HCT116 (cell line): ENCODE measurements at regions not wholly inside any gene's neighbourhood (a gene's known extent, or its start where the extent isn't known, plus 50 kb on each side); places are given as distances from the start of the nearest gene placed in this dataset.

Experiments used
- ATAC-seq: fragments of 200-7000 bp; cut with Tn5 transposase; 2 replicates; pipeline ENCODE4 v1.9.1; 2020; ENCODE audit warnings: mild to moderate bottlenecking, moderate library complexity
- BruUV-seq: library from RNA; stranded (reverse); fragments of 400-500 nt; replicated peaks from 2 replicates; lab custom pipeline; 2021; lab: Mats Ljungman, UMichigan
- CTCF ChIA-PET: fragments of 300-600 bp; sonication (Branson Sonifier 250); formaldehyde crosslinking; loops from one replicate; lab custom pipeline; 2021; ENCODE audit warnings: antibody characterized with exemption; lab: Charles Lee
- POLR2A ChIA-PET: fragments of 300-600, 350-600 bp; sonication (Branson Sonifier 250); formaldehyde crosslinking; loops from one replicate; lab custom pipeline; 2021; ENCODE audit warnings: antibody characterized with exemption; lab: Charles Lee
- RAD21 ChIA-PET, 2 experiments: fragments of 300-600 bp; sonication (Branson Sonifier 250); formaldehyde crosslinking; loops; one replicate each; lab custom pipeline; 2023; ENCODE audit warnings: low total read pairs in 2 of 2; ENCODE audit not compliant: uncharacterized antibody in 2 of 2, unreplicated experiment in 2 of 2, low non-redundant PET in 1 of 2; lab: Charles Lee
- DNase-seq: peaks from one replicate; pipeline ENCODE4 v3.0.0-alpha.2; 2010; ENCODE audit warnings: low read depth, low spot score
- H2AFZ ChIP-seq: fragments of 200-600 bp; shearing (Covaris generic), sonication (generic); 2 replicates; pipeline ENCODE4 v1.6.1; 2017; ENCODE audit warnings: low read depth, mixed run types, mixed read lengths, antibody characterized with exemption, low read length; ENCODE audit not compliant: poor library complexity, severe bottlenecking
- H3K27ac ChIP-seq: 2 replicates; pipeline ENCODE4 v1.5.1; 2012; ENCODE audit warnings: low read depth, low read length
- H3K27me3 ChIP-seq: fragments of 200-600 bp; sonication (generic); 2 replicates; pipeline ENCODE4 v1.6.1; 2016; ENCODE audit warnings: mixed run types, low read length, mixed read lengths; ENCODE audit not compliant: insufficient read depth
- H3K36me3 ChIP-seq, 2 experiments: fragments of 200-500 bp in 1 of 2; fragments of 200-600 bp in 1 of 2; sonication (Bioruptor generic) in 1 of 2; sonication (generic) in 1 of 2; 2 replicates each; pipeline versions ENCODE4 v1.5.1 to v1.6.1; 2014 to 2016; ENCODE audit warnings: low read length in 2 of 2, inconsistent platforms in 1 of 2, mixed read lengths in 1 of 2, mixed run types in 1 of 2; ENCODE audit not compliant: insufficient read depth in 2 of 2, control insufficient read depth in 1 of 2
- H3K4me1 ChIP-seq, 2 experiments: fragments of 200-600 bp in 1 of 2; sonication (generic) in 1 of 2; 2 replicates each; pipeline versions ENCODE4 v1.5.1 to v1.6.1; 2012 to 2017; ENCODE audit warnings: low read length in 2 of 2, inconsistent platforms in 1 of 2, mild to moderate bottlenecking in 1 of 2, mixed read lengths in 1 of 2, mixed run types in 1 of 2, moderate library complexity in 1 of 2; ENCODE audit not compliant: insufficient read depth in 2 of 2, control insufficient read depth in 1 of 2
- H3K4me2 ChIP-seq: fragments of 200-600 bp; sonication (generic); 2 replicates; pipeline ENCODE4 v1.6.1; 2017; ENCODE audit warnings: mixed run types, low read length, mixed read lengths
- H3K4me3 ChIP-seq, 2 experiments: fragments of 200-600 bp in 1 of 2; sonication (generic) in 1 of 2; replicated peaks in 1 of 2; 2 replicates each; pipeline ENCODE4 v1.5.1; 2011 to 2016; ENCODE audit warnings: low read length in 2 of 2, control low read depth in 1 of 2, low read depth in 1 of 2, mild to moderate bottlenecking in 1 of 2, mixed read lengths in 1 of 2, mixed run types in 1 of 2
- H3K79me2 ChIP-seq: fragments of 200-600 bp; sonication (generic); 2 replicates; pipeline ENCODE4 v1.6.1; 2017; ENCODE audit warnings: mild to moderate bottlenecking, mixed run types, low read length, moderate library complexity, mixed read lengths; ENCODE audit not compliant: insufficient read depth
- H3K9ac ChIP-seq: fragments of 200-600 bp; sonication (generic); 2 replicates; pipeline ENCODE4 v1.6.1; 2016; ENCODE audit warnings: low read length, mixed read lengths
- H3K9me2 ChIP-seq: fragments of 200-600 bp; sonication (generic), shearing (Covaris generic); 2 replicates; pipeline ENCODE4 v1.6.1; 2017; ENCODE audit warnings: mixed run types, mild to moderate bottlenecking, moderate library complexity; ENCODE audit not compliant: insufficient read depth
- H3K9me3 ChIP-seq, 2 experiments: fragments of 200-500 bp in 1 of 2; fragments of 200-600 bp in 1 of 2; sonication (Bioruptor generic) in 1 of 2; sonication (generic) in 1 of 2; 2 replicates each; pipeline ENCODE4 v1.6.1; 2014 to 2017; ENCODE audit warnings: low read length in 2 of 2, mixed read lengths in 2 of 2, inconsistent platforms in 1 of 2, low read depth in 1 of 2, mild to moderate bottlenecking in 1 of 2, mixed run types in 1 of 2, moderate library complexity in 1 of 2; ENCODE audit not compliant: control insufficient read depth in 1 of 2, insufficient read depth in 1 of 2
- H4K20me1 ChIP-seq: fragments of 200-600 bp; sonication (generic), shearing (Covaris generic); 2 replicates; pipeline ENCODE4 v1.6.1; 2017; ENCODE audit warnings: mixed run types, mild to moderate bottlenecking, moderate library complexity; ENCODE audit not compliant: insufficient read depth
- EGR1 ChIP-seq: IDR thresholded peaks from 2 replicates; pipeline ENCODE4 v1.6.1; 2012; ENCODE audit warnings: low read depth
- EZH2 ChIP-seq: fragments of 200-600 bp; sonication (generic); IDR thresholded peaks from 2 replicates; pipeline ENCODE4 v1.6.1; 2017; ENCODE audit warnings: antibody characterized with exemption, mixed run types
- TCF7L2 ChIP-seq: IDR thresholded peaks from 2 replicates; pipeline ENCODE4 v1.7.0; 2011; ENCODE audit warnings: borderline replicate concordance, inconsistent platforms; ENCODE audit not compliant: insufficient read depth, insufficient read length; ENCODE audit errors: extremely low read depth
- ZFX ChIP-seq: fragments of 450-650 bp; IDR thresholded peaks from 2 replicates; pipeline ENCODE4 v1.6.1; 2017
- intact Hi-C: fragments of 100-400 bp; cut with micrococcal nuclease; formaldehyde crosslinking; loops from 2 replicates; pipeline ENCODE4 v1.10.0; 2022
- TF ChIP-seq, protein P1 (sequence below): IDR thresholded peaks from 2 replicates; pipeline ENCODE4 v1.6.1; 2012

DNA sequence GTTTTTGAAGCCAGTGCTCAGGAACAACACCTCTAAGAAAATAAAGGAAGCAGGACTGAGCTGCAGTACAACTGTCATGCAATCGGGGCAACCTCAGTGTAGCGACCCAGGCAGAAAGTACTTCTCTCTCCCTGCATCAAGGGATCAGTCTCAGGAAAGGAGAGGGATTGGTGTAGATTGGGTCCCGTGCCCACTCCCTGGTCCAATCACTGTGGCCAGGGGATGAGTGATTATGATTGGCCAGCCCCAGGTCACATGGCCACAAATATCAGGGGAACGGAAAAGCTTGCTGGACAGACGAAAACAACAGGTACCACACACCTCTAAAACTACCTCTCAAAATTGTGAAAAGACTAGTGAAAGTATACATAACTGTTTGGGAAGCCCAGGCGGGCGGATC is 136.2 kb upstream of the F3 start:
- Histone ChIP-seq H3K79me2 (no peaks in the 10 kb centered on the region), H3K36me3 (no peaks in the 10 kb centered on the region), H3K4me2 (no peak overlapping the region), H3K9me3 (no peaks in the 10 kb centered on the region), H3K9ac (no peak overlapping the region), H3K9me2 (no peaks in the 10 kb centered on the region), H4K20me1 (no peaks in the 10 kb centered on the region), H3K27ac (no peak overlapping the region), H3K4me3 (no peak overlapping the region), H3K4me1 (peaks cover 0 to 3% of the 10 kb centered on the region in 2 experiments; a peak in 1 of 4 replicates), H3K27me3 (no peaks in the 10 kb centered on the region), H2AFZ (no peak overlapping the region)
- DNase-seq (no peak), ATAC-seq (peak; percentile 30; the same call in 1 of the 2 replicates)
- CTCF ChIA-PET: no interaction called here
- intact Hi-C loops: no loop called here
- POLR2A ChIA-PET: no interaction called here
- no peak for TF ChIP-seq TCF7L2
- no peak for TF ChIP-seq EZH2
- TF ChIP-seq, protein P1, sequence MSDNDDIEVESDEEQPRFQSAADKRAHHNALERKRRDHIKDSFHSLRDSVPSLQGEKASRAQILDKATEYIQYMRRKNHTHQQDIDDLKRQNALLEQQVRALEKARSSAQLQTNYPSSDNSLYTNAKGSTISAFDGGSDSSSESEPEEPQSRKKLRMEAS: no peak
- RAD21 ChIA-PET: no interaction called here
- BruUV-seq: no TSS peak

DNA sequence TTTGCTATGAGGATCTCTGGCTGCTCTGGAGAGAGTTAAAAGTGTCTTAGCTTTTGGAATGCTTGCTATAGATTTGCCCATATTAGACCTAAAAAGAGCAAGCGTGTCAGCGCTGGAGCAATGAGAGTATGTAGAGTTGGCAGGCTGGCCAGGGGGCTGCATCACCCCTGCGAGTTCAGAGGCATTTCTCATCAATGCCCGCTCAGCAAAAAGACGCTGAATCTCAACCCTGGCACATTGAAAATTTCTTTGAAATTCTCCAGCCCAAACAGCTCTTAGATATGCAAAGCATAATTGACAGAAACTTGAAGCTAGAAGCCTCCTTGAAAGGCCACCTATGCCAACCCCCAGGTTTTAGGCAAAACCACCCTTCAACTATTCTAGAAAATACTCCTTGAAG is 135.5 kb upstream of the F3 start:
- RAD21 ChIA-PET: no interaction called here
- CTCF ChIA-PET: no interaction called here
- no peaks in the 10 kb centered on the region for H3K9me3 ChIP-seq
- H3K9ac ChIP-seq: no peak overlapping the region
- H3K79me2 ChIP-seq: no peaks in the 10 kb centered on the region
- H3K27ac ChIP-seq: no peak overlapping the region
- intact Hi-C loops: no loop called here
- H3K4me3 ChIP-seq: no peak overlapping the region
- no peaks in the 10 kb centered on the region for H3K4me1 ChIP-seq
- no peak overlapping the region for H3K4me2 ChIP-seq
- ATAC-seq (no peak), DNase-seq (no peak)
- H3K27me3 ChIP-seq: no peaks in the 10 kb centered on the region
- no peak overlapping the region for H2AFZ ChIP-seq
- H3K36me3 ChIP-seq: no peaks in the 10 kb centered on the region
- no TSS peak for BruUV-seq
- POLR2A ChIA-PET: no interaction called here
- no peaks in the 10 kb centered on the region for H4K20me1 ChIP-seq
- no peaks in the 10 kb centered on the region for H3K9me2 ChIP-seq
- TF ChIP-seq TCF7L2: no peak
- no peak for TF ChIP-seq ZFX
- no peak for TF ChIP-seq EGR1
